Heart left ventricle (tissue), 13 donors: ENCODE measurements at regions not wholly inside any gene's neighbourhood (a gene's known extent, or its start where the extent isn't known, plus 50 kb on each side); places are given as distances from the start of the nearest gene placed in this dataset.
"Not testable (repeated sequence)": the region's sequence is repeated elsewhere in the genome, so short reads cannot be mapped to it uniquely, and the experiment has no call there.

Experiments
- POLR2A ChIP-seq, 2 donors: fragments of 450-650 bp; IDR thresholded peaks; one replicate each; pipeline ENCODE4 v1.6.1; 2017; ENCODE audit warnings: antibody characterized with exemption in 2 of 2, mild to moderate bottlenecking in 2 of 2, moderate library complexity in 2 of 2
- TF ChIP-seq, protein P1 (sequence below), 12 donors: fragments of 200-600 bp; sonication (generic) in 4 of 12; IDR thresholded peaks; one replicate each; pipeline versions ENCODE4 v1.5.0 to v1.8.0; 2018 to 2022; ENCODE audit warnings: antibody characterized with exemption in 12 of 12, mild to moderate bottlenecking in 5 of 12
- donor health status: ischemic (EF 13 %, LVEDD 7.1; RV severe dilation, severe dysfunction).
- donor health status: DM: no; HTN: yes; CAD: no.
- donor health status: DM: no; HTN: no; CAD: no.
- donor health status: ischemic (EF 25% LVEDD 6.9; RV normal size, moderate dysfunction).
- donor health status: ischemic (EF 25% LVEDD 5.7; RV mildly dilated, moderate dysfunction).
- donor health status: ischemic (EF 35%, LVEDD 5.7; RV mildly dilated, moderate dysfunction).
- donor health status: nonischemic (EF 11% LVEDD 7.7; RV severe dilation, severe dysfunction).
- donor health status: DM: yes; HTN: yes; CAD: no.
- donor health status: PGD.
- donor health status: ischemic (EF 29% LVEDD 5.4; RV normal size, mild dysfunction).
- donor health status: nonischemic (EF 23%, LVEDD 6.1; RV moderate dilation, normal function).

- TF ChIP-seq, protein P1, sequence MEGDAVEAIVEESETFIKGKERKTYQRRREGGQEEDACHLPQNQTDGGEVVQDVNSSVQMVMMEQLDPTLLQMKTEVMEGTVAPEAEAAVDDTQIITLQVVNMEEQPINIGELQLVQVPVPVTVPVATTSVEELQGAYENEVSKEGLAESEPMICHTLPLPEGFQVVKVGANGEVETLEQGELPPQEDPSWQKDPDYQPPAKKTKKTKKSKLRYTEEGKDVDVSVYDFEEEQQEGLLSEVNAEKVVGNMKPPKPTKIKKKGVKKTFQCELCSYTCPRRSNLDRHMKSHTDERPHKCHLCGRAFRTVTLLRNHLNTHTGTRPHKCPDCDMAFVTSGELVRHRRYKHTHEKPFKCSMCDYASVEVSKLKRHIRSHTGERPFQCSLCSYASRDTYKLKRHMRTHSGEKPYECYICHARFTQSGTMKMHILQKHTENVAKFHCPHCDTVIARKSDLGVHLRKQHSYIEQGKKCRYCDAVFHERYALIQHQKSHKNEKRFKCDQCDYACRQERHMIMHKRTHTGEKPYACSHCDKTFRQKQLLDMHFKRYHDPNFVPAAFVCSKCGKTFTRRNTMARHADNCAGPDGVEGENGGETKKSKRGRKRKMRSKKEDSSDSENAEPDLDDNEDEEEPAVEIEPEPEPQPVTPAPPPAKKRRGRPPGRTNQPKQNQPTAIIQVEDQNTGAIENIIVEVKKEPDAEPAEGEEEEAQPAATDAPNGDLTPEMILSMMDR (IDR thresholded peaks at IDR 0.05): not testable (repeated sequence)
- TF ChIP-seq POLR2A (IDR thresholded peaks at IDR 0.05): not testable (repeated sequence)
Measured at GRCh38 chr1:29604796-29605195, 368.5 kb downstream of the PTPRU start.
